Brain microvascular endothelial cell (primary cell): ENCODE measurements at regions not wholly inside any gene's neighbourhood (a gene's known extent, or its start where the extent isn't known, plus 50 kb on each side); places are given as distances from the start of the nearest gene placed in this dataset.

Experiments used
- DNase-seq: peaks from one replicate; pipeline ENCODE4 v3.0.0-alpha.2; 2020
- H3K27ac ChIP-seq: fragments of 250-450 bp; sonication (Bioruptor Pico); 2 replicates; pipeline ENCODE4 v1.5.1; 2020; ENCODE audit warnings: mild to moderate bottlenecking, moderate library complexity
- H3K27me3 ChIP-seq: fragments of 250-450 bp; sonication (Bioruptor Pico); replicated peaks from 2 replicates; pipeline ENCODE4 v1.5.1; 2020; ENCODE audit warnings: mild to moderate bottlenecking
- H3K36me3 ChIP-seq: fragments of 250-450 bp; sonication (Bioruptor Pico); replicated peaks from 2 replicates; pipeline ENCODE4 v1.5.1; 2020; ENCODE audit warnings: mild to moderate bottlenecking
- H3K4me3 ChIP-seq: 2 replicates; pipeline ENCODE4 v1.5.1; 2011; ENCODE audit warnings: low read depth, mild to moderate bottlenecking, control low read depth, low read length, moderate library complexity
- in situ Hi-C: cut with HindIII; loops from 2 replicates; pipeline ENCODE4 v1.10.0; 2017; ENCODE audit warnings: low sequenced_read_pairs, low pct_ligation_motif_present
- TF ChIP-seq, protein P1 (sequence below): IDR thresholded peaks from 2 replicates; pipeline ENCODE4 v1.5.1; 2011; ENCODE audit warnings: low read depth, mild to moderate bottlenecking, moderate library complexity, low read length, control low read depth, inconsistent platforms; ENCODE audit errors: missing control alignments

DNA sequence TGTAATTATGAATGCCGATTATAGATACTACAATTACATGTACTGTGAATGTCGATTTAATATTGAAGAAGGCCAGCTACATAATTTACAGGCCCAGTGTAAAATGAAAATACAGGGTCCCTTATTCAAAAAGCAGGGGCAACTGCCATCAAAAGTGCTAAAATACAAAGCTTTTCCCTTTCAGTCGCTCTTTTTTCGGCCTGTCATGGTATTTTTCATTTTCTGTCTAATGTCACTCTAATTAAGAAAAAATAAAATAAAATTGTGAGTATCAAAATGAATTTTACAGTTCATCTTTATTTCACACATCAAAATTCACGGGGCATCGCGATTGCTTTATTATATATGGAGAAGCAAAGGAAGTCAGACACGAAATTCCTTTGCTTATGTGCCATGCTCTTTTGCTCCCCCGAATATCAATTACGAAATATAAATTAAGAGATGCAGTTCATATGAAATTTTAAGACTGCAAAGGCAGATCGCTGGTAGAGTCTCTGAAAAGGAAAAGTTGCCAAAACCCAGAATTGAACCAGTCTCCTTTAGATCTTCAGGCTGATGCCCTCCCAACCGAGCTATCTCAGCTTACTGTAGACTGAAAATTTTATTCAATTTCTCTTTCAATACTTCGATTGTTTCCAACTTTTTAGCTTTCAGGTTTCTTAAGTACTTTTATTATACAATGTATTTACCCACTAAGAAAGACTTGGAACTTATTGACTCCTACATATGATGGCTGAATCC is 197.0 kb downstream of the TRIM27 start:
- in situ Hi-C loops = no loop called here
- no peaks in the 10 kb centered on the region for H3K27me3 ChIP-seq
- TF ChIP-seq, protein P1, sequence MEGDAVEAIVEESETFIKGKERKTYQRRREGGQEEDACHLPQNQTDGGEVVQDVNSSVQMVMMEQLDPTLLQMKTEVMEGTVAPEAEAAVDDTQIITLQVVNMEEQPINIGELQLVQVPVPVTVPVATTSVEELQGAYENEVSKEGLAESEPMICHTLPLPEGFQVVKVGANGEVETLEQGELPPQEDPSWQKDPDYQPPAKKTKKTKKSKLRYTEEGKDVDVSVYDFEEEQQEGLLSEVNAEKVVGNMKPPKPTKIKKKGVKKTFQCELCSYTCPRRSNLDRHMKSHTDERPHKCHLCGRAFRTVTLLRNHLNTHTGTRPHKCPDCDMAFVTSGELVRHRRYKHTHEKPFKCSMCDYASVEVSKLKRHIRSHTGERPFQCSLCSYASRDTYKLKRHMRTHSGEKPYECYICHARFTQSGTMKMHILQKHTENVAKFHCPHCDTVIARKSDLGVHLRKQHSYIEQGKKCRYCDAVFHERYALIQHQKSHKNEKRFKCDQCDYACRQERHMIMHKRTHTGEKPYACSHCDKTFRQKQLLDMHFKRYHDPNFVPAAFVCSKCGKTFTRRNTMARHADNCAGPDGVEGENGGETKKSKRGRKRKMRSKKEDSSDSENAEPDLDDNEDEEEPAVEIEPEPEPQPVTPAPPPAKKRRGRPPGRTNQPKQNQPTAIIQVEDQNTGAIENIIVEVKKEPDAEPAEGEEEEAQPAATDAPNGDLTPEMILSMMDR = no peak

GRCh38 chr6:28727559-28728211 is 196.1 kb downstream of the TRIM27 start:
- H3K27me3 ChIP-seq = no peaks in the 10 kb centered on the region
- DNase-seq = no peak
- H3K27ac ChIP-seq = no peak overlapping the region
- TF ChIP-seq, protein P1 = no peak
- no peaks in the 10 kb centered on the region for H3K36me3 ChIP-seq
- no peak overlapping the region for H3K4me3 ChIP-seq
- in situ Hi-C loops = no loop called here

More for the DNA sequence above, 197.0 kb downstream of the TRIM27 start:
- no peak overlapping the region for H3K4me3 ChIP-seq
- H3K27ac ChIP-seq = no peak overlapping the region
- no peak for DNase-seq
- no peaks in the 10 kb centered on the region for H3K36me3 ChIP-seq

GRCh38 chr6:28729501-28730402 is 194.0 kb downstream of the TRIM27 start:
- Histone ChIP-seq H3K36me3 (no peaks in the 10 kb centered on the region), H3K4me3 (peak overlapping the region; percentile 69), H3K27ac (no peak overlapping the region), H3K27me3 (peaks cover 5% of the 10 kb centered on the region)
- TF ChIP-seq, protein P1 = no peak
- in situ Hi-C loops = no loop called here
- no peak for DNase-seq

- Histone ChIP-seq H3K27ac (no peak overlapping the region), H3K27me3 (peaks cover 17% of the 10 kb centered on the region), H3K4me3 (no peak overlapping the region), H3K36me3 (no peaks in the 10 kb centered on the region)
- in situ Hi-C loops = no loop called here
- DNase-seq = no peak
- TF ChIP-seq, protein P1 = no peak
Measured at GRCh38 chr6:28732052-28732451, 191.7 kb downstream of the TRIM27 start.

GRCh38 chr6:28734443-28734959 is 189.3 kb downstream of the TRIM27 start:
- Histone ChIP-seq H3K4me3 (no peak overlapping the region), H3K36me3 (no peaks in the 10 kb centered on the region), H3K27ac (no peak overlapping the region), H3K27me3 (peaks cover 29% of the 10 kb centered on the region)
- no peak for DNase-seq
- TF ChIP-seq, protein P1 = no peak
- in situ Hi-C loops = no loop called here
